Smooth muscle cell (in vitro differentiated cells): ENCODE measurements at regions not wholly inside any gene's neighbourhood (a gene's known extent, or its start where the extent isn't known, plus 50 kb on each side); places are given as distances from the start of the nearest gene placed in this dataset.

Source experiments
- DNase-seq: peaks from one replicate; lab custom pipeline; 2025; ENCODE audit not compliant: unreplicated experiment; lab: John Stamatoyannopoulos, UW
- H2AFZ ChIP-seq: fragments of 200-600 bp; sonication (generic); 2 replicates; pipeline ENCODE4 v1.6.0; 2016; ENCODE audit warnings: antibody characterized with exemption, low read depth, mild to moderate bottlenecking
- H3F3A ChIP-seq: fragments of 200-600 bp; sonication (generic); 2 replicates; pipeline ENCODE4 v1.6.0; 2017; ENCODE audit warnings: antibody characterized with exemption, low read depth
- H3K27ac ChIP-seq: fragments of 200-600 bp; sonication (generic); 2 replicates; pipeline ENCODE4 v1.5.1; 2016; ENCODE audit warnings: low read depth, mild to moderate bottlenecking
- H3K27me3 ChIP-seq: fragments of 200-600 bp; sonication (generic); 2 replicates; pipeline ENCODE4 v1.6.1; 2016; ENCODE audit warnings: low read depth, mild to moderate bottlenecking
- H3K36me3 ChIP-seq: fragments of 200-600 bp; sonication (generic); 2 replicates; pipeline ENCODE4 v1.5.1; 2016; ENCODE audit warnings: low read depth
- H3K4me1 ChIP-seq: fragments of 200-600 bp; sonication (generic); 2 replicates; pipeline ENCODE4 v1.5.1; 2016; ENCODE audit warnings: low read depth
- H3K4me2 ChIP-seq: fragments of 200-600 bp; sonication (generic); 2 replicates; pipeline ENCODE4 v1.6.0; 2016; ENCODE audit warnings: mild to moderate bottlenecking
- H3K4me3 ChIP-seq: fragments of 200-600 bp; sonication (generic); 2 replicates; pipeline ENCODE4 v1.5.1; 2016; ENCODE audit warnings: mild to moderate bottlenecking
- H3K79me2 ChIP-seq: fragments of 200-600 bp; sonication (generic); 2 replicates; pipeline ENCODE4 v1.6.0; 2016; ENCODE audit warnings: low read depth, mild to moderate bottlenecking
- H3K9ac ChIP-seq: fragments of 200-600 bp; sonication (generic); 2 replicates; pipeline ENCODE4 v1.6.0; 2016; ENCODE audit warnings: low read depth
- H3K9me3 ChIP-seq: fragments of 200-600 bp; sonication (generic); replicated peaks from 2 replicates; pipeline ENCODE4 v1.5.1; 2016; ENCODE audit warnings: low read depth
- H4K20me1 ChIP-seq: fragments of 200-600 bp; sonication (generic); 2 replicates; pipeline ENCODE4 v1.6.0; 2016; ENCODE audit warnings: low read depth
- WGBS: methylation state at CpG from one replicate; pipeline ENCODE4 v1.1.7; 2016; ENCODE audit warnings: low lambda C conversion rate; 5-methylcytosine and 5-hydroxymethylcytosine counted together
- TF ChIP-seq, protein P1 (sequence below): fragments of 200-600 bp; sonication (generic); IDR thresholded peaks from 2 replicates; pipeline ENCODE4 v1.5.1; 2017; ENCODE audit warnings: borderline replicate concordance, mild to moderate bottlenecking, antibody characterized with exemption; ENCODE audit not compliant: insufficient read depth, poor library complexity, severe bottlenecking

DNA sequence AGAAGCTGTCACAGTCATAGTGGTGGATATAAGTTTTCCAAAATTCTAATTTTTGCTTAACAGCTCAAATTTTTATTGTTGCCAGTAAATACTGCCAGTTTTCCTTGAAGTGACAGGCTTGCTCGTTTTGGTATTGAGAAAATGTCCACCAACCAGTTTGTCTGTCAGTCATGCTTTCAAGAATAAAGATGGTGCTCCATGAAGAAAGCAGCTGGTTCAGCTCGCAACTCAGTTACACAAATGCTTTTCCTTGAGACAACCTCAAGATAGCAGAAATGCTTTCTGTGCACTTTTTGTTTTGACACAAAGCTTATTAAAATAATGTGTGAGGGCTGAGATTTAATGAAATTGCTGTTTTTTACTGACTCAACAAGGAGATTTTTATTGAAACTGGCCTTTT, 135.7 kb downstream of the LRRC70 start:
- Histone ChIP-seq H3K27ac (no peak overlapping the region), H3K4me3 (no peak overlapping the region), H3K4me1 (no peaks in the 10 kb centered on the region), H2AFZ (no peak overlapping the region), H3K79me2 (no peaks in the 10 kb centered on the region), H3K9me3 (no peaks in the 10 kb centered on the region), H3K36me3 (no peaks in the 10 kb centered on the region), H3K4me2 (no peak overlapping the region), H3K9ac (no peak overlapping the region), H3F3A (no peaks in the 10 kb centered on the region), H3K27me3 (no peaks in the 10 kb centered on the region), H4K20me1 (no peaks in the 10 kb centered on the region)
- TF ChIP-seq, protein P1, sequence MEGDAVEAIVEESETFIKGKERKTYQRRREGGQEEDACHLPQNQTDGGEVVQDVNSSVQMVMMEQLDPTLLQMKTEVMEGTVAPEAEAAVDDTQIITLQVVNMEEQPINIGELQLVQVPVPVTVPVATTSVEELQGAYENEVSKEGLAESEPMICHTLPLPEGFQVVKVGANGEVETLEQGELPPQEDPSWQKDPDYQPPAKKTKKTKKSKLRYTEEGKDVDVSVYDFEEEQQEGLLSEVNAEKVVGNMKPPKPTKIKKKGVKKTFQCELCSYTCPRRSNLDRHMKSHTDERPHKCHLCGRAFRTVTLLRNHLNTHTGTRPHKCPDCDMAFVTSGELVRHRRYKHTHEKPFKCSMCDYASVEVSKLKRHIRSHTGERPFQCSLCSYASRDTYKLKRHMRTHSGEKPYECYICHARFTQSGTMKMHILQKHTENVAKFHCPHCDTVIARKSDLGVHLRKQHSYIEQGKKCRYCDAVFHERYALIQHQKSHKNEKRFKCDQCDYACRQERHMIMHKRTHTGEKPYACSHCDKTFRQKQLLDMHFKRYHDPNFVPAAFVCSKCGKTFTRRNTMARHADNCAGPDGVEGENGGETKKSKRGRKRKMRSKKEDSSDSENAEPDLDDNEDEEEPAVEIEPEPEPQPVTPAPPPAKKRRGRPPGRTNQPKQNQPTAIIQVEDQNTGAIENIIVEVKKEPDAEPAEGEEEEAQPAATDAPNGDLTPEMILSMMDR = no peak
- DNase-seq = no peak
- 66% methylated on average over 2 of the region's 2 CpGs for WGBS

DNA sequence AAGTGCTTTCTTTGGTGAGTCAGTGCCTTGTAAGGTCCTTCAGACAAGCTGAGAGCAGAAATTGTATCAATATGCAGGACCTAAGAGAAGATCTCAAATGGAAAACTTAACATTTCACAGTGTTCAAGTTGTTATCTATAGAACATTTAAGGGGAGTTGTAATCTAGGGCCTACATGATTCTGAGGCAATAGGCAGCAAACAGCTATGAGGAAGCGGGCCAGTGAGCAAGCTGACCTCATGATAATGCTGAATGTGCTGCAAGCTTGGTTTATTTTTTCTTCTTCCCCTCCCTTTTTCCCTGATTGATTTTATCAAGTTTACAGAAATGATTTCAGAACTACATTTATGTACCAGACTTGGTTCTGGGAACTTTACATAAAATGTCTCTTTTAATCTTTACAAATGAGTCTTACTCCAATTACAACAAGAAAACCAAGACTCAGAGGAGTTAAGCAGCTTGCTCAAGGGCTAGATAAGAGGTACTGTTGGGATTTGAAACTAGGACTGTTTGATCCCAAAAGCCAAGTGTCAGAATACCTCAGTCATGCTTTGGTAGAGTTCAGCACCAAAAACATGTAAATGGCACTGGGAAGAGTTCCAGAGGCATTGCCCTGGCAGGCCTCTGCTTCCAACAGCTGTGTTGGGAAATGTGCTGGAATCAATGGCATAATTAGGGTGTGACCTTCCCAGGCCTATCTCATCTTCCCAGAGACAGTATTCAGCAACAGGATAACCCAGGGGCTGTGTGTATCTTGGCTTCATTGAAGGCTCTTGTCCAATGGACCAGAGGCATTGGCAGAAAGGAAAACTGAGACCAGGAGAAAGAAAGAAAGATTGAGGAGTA, 130.1 kb downstream of the LRRC70 start:
- Histone ChIP-seq H3K36me3 (no peaks in the 10 kb centered on the region), H3K27ac (no peak overlapping the region), H2AFZ (no peak overlapping the region), H3K4me2 (no peak overlapping the region), H3F3A (no peaks in the 10 kb centered on the region), H3K4me1 (no peaks in the 10 kb centered on the region), H3K27me3 (no peaks in the 10 kb centered on the region), H4K20me1 (no peaks in the 10 kb centered on the region), H3K9me3 (no peaks in the 10 kb centered on the region), H3K4me3 (no peak overlapping the region), H3K79me2 (no peaks in the 10 kb centered on the region), H3K9ac (no peak overlapping the region)
- TF ChIP-seq, protein P1 = no peak
- no peak for DNase-seq
- 87% methylated on average over 1 of the region's 1 CpG for WGBS

DNA sequence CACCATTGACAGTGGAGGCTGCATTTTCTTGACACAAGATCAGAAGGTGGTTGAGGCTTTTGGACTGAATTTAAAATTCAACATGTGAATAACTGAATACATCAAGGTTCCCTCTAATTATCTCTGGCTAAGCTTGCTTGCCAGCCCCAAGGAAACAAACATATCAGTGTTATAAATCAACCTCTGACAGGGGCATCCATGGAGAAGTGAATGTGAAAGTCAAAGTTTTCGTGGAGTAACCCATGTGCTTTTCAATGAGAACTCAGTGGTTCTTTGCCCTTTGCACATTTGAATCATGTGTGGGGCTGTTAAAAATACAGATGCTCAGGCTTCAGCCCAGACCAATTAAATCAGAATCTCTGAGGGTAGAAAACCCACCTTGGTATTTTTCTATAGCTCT, 128.9 kb downstream of the LRRC70 start:
- Histone ChIP-seq H3K79me2 (no peaks in the 10 kb centered on the region), H4K20me1 (no peaks in the 10 kb centered on the region), H2AFZ (no peak overlapping the region), H3K4me3 (no peak overlapping the region), H3F3A (no peaks in the 10 kb centered on the region), H3K9ac (no peak overlapping the region), H3K4me1 (no peaks in the 10 kb centered on the region), H3K27ac (no peak overlapping the region), H3K36me3 (no peaks in the 10 kb centered on the region), H3K9me3 (no peaks in the 10 kb centered on the region), H3K4me2 (no peak overlapping the region), H3K27me3 (no peaks in the 10 kb centered on the region)
- no peak for DNase-seq
- TF ChIP-seq, protein P1 = no peak
- 97% methylated on average over 1 of the region's 1 CpG for WGBS

DNA sequence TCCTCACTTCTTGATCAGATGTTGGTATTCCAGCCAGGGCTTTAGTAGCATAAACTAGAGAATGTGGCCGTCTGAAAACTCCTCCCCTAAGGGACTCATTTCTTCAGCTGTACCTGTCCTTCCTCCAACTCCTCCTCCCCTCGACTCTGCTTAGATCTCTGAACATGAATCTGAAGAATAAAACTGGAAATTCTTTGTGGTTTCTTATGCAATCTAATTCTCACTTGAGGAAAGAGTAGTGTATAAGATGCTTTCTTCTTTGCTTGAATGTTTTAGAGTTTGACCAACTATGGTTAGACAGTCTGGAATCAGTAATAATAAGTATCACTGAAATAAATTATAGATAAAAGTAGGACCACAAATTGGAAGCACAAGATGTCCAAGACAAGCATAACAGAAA, 128.5 kb downstream of the LRRC70 start:
- Histone ChIP-seq H3K4me1 (no peaks in the 10 kb centered on the region), H3K27ac (no peak overlapping the region), H3K9me3 (no peaks in the 10 kb centered on the region), H3K4me2 (no peak overlapping the region), H3K79me2 (no peaks in the 10 kb centered on the region), H3K9ac (no peak overlapping the region), H3K27me3 (no peaks in the 10 kb centered on the region), H3K4me3 (no peak overlapping the region), H3F3A (no peaks in the 10 kb centered on the region), H3K36me3 (no peaks in the 10 kb centered on the region), H4K20me1 (no peaks in the 10 kb centered on the region), H2AFZ (no peak overlapping the region)
- DNase-seq = no peak
- 74% methylated on average over 2 of the region's 2 CpGs for WGBS
- TF ChIP-seq, protein P1 = no peak
